ENCODE measurements at regions not wholly inside any gene's neighbourhood (a gene's known extent, or its start where the extent isn't known, plus 50 kb on each side); places are given as distances from the start of the nearest gene placed in this dataset.

GRCh38 chr14:66015071-66015780 lies 470.9 kb upstream of the CCDC196 start:
- Histone ChIP-seq H3K4me1 (ENCODE audit: control insufficient read depth, extremely low read depth, insufficient read depth, low read length) (no peaks in the 10 kb centered on the region), H3K4me3 (replicated peaks in 1 of 4; ENCODE audit: control extremely low read depth in 1 of 4, insufficient read depth in 1 of 4, low read depth in 3 of 4, low read length in 4 of 4) (no peak overlapping the region), H3K79me2 (ENCODE audit: control insufficient read depth, insufficient read depth, low read length) (no peaks in the 10 kb centered on the region), H4K20me1 (ENCODE audit: control insufficient read depth, extremely low read depth, insufficient read depth, low read length) (no peaks in the 10 kb centered on the region), H2AFZ (ENCODE audit: low read length) (no peak overlapping the region), H3K27ac (ENCODE audit: insufficient read depth, low read length) (no peak overlapping the region), H3K36me3 (ENCODE audit: control insufficient read depth, insufficient read depth, low read length) (no peaks in the 10 kb centered on the region), H3K9me3 (ENCODE audit: control insufficient read depth, insufficient read depth, low read depth, low read length) (no peaks in the 10 kb centered on the region), H3K27me3 (ENCODE audit: control insufficient read depth, insufficient read depth, low read length) (no peaks in the 10 kb centered on the region), H3K4me2 (ENCODE audit: extremely low read depth, insufficient read depth, low read length) (no peak overlapping the region), H3K9ac (ENCODE audit: insufficient read depth, low read length) (no peak overlapping the region)
- DNase-seq (ENCODE audit: low read depth in 2 of 2) = no peak
- TF ChIP-seq CTCF (conservative IDR thresholded peaks at IDR 0.05 in 1 of 2, IDR thresholded peaks at IDR 0.05 in 1 of 2; ENCODE audit: low read depth in 1 of 2, low read length in 2 of 2) (no peak), EZH2 (IDR thresholded peaks at IDR 0.05; ENCODE audit: low read length, missing control alignments) (no peak)

DNA sequence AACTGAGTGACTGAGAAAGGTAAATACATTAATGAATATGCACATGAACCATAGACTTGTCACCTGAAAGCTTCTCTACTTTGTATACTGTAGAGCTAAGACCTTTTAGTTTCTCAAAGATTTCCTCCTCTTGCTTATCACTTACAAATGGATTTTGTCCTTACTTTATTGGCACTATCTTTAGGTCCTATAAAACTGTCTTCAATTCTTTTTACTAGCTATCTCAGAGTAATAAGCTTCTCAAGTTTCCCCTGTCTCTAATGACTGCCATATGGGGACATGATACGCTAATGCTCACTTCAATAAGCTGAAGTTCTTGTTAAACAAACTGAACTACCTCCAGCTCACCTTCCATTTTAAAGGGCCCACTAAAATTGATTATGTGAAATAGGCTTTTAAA lies 468.2 kb upstream of the CCDC196 start:
- H3K27me3 ChIP-seq (ENCODE audit: control insufficient read depth, insufficient read depth, low read length) = no peaks in the 10 kb centered on the region
- TF ChIP-seq CTCF (conservative IDR thresholded peaks at IDR 0.05 in 1 of 2, IDR thresholded peaks at IDR 0.05 in 1 of 2; ENCODE audit: low read depth in 1 of 2, low read length in 2 of 2) = no peak
- TF ChIP-seq EZH2 (IDR thresholded peaks at IDR 0.05; ENCODE audit: low read length, missing control alignments) = no peak
- no peaks in the 10 kb centered on the region for H3K4me1 ChIP-seq (ENCODE audit: control insufficient read depth, extremely low read depth, insufficient read depth, low read length)
- H4K20me1 ChIP-seq (ENCODE audit: control insufficient read depth, extremely low read depth, insufficient read depth, low read length) = no peaks in the 10 kb centered on the region
- no peak overlapping the region for H3K4me2 ChIP-seq (ENCODE audit: extremely low read depth, insufficient read depth, low read length)
- no peaks in the 10 kb centered on the region for H3K79me2 ChIP-seq (ENCODE audit: control insufficient read depth, insufficient read depth, low read length)
- H3K9ac ChIP-seq (ENCODE audit: insufficient read depth, low read length) = no peak overlapping the region
- no peak overlapping the region for H3K27ac ChIP-seq (ENCODE audit: insufficient read depth, low read length)
- no peak for DNase-seq (ENCODE audit: low read depth in 2 of 2)
- no peak overlapping the region for H3K4me3 ChIP-seq (replicated peaks in 1 of 4; ENCODE audit: control extremely low read depth in 1 of 4, insufficient read depth in 1 of 4, low read depth in 3 of 4, low read length in 4 of 4)
- H3K9me3 ChIP-seq (ENCODE audit: control insufficient read depth, insufficient read depth, low read depth, low read length) = no peaks in the 10 kb centered on the region
- H2AFZ ChIP-seq (ENCODE audit: low read length) = no peak overlapping the region
- H3K36me3 ChIP-seq (ENCODE audit: control insufficient read depth, insufficient read depth, low read length) = no peaks in the 10 kb centered on the region

GRCh38 chr14:66022526-66022925 lies 463.6 kb upstream of the CCDC196 start:
- H3K27me3 ChIP-seq (ENCODE audit: control insufficient read depth, insufficient read depth, low read length) = no peaks in the 10 kb centered on the region
- DNase-seq (ENCODE audit: low read depth in 2 of 2) = no peak
- H3K9me3 ChIP-seq (ENCODE audit: control insufficient read depth, insufficient read depth, low read depth, low read length) = no peaks in the 10 kb centered on the region
- no peak overlapping the region for H2AFZ ChIP-seq (ENCODE audit: low read length)
- H3K36me3 ChIP-seq (ENCODE audit: control insufficient read depth, insufficient read depth, low read length) = no peaks in the 10 kb centered on the region
- no peaks in the 10 kb centered on the region for H4K20me1 ChIP-seq (ENCODE audit: control insufficient read depth, extremely low read depth, insufficient read depth, low read length)
- no peak overlapping the region for H3K27ac ChIP-seq (ENCODE audit: insufficient read depth, low read length)
- H3K79me2 ChIP-seq (ENCODE audit: control insufficient read depth, insufficient read depth, low read length) = no peaks in the 10 kb centered on the region
- no peaks in the 10 kb centered on the region for H3K4me1 ChIP-seq (ENCODE audit: control insufficient read depth, extremely low read depth, insufficient read depth, low read length)
- no peak overlapping the region for H3K4me3 ChIP-seq (replicated peaks in 1 of 4; ENCODE audit: control extremely low read depth in 1 of 4, insufficient read depth in 1 of 4, low read depth in 3 of 4, low read length in 4 of 4)
- H3K9ac ChIP-seq (ENCODE audit: insufficient read depth, low read length) = no peak overlapping the region
- H3K4me2 ChIP-seq (ENCODE audit: extremely low read depth, insufficient read depth, low read length) = no peak overlapping the region
- TF ChIP-seq CTCF (conservative IDR thresholded peaks at IDR 0.05 in 1 of 2, IDR thresholded peaks at IDR 0.05 in 1 of 2; ENCODE audit: low read depth in 1 of 2, low read length in 2 of 2) (no peak), EZH2 (IDR thresholded peaks at IDR 0.05; ENCODE audit: low read length, missing control alignments) (no peak)

All from fibroblast of lung (primary cell).